Gastrocnemius medialis (tissue), 4 donors: ENCODE measurements at regions not wholly inside any gene's neighbourhood (a gene's known extent, or its start where the extent isn't known, plus 50 kb on each side); places are given as distances from the start of the nearest gene placed in this dataset.

Experiments
- POLR2A ChIP-seq, 2 donors: fragments of 450-650 bp; IDR thresholded peaks; one replicate each; pipeline ENCODE4 v1.6.1; 2017; ENCODE audit warnings: antibody characterized with exemption in 2 of 2, mild to moderate bottlenecking in 2 of 2, moderate library complexity in 2 of 2
- TF ChIP-seq, protein P1 (sequence below), 5 experiments: fragments of 450-650 bp in 3 of 5; fragments of 200-600 bp in 2 of 5; sonication (generic) in 2 of 5; IDR thresholded peaks in 4 of 5; conservative IDR thresholded peaks in 1 of 5; 1 replicate in 4 of 5; 2 replicates in 1 of 5; pipeline ENCODE4 v1.5.1; 2016 to 2019; ENCODE audit warnings: antibody characterized with exemption in 5 of 5, mild to moderate bottlenecking in 3 of 5, moderate library complexity in 3 of 5

DNA sequence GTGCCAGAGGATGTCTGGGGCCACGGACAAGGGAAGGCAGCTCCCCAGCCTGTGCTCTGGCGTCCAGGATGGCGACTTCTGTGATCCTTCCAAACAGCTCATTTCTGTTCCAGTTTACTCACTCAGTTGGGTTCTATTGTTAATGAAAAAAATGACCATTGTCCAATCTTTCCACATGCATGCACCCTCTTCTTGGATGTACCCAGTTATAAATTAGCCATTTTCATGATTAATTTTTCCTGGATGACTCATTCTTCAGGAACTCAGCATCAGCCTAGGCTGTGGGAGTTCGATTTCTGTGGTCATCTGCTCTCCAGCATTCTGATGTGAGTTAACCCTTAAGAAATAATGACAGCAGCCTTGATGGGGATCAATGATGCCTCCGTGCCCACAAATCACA is 926.8 kb downstream of the BCL11B start:
- TF ChIP-seq POLR2A (IDR thresholded peaks at IDR 0.05): no peak
- TF ChIP-seq, protein P1, sequence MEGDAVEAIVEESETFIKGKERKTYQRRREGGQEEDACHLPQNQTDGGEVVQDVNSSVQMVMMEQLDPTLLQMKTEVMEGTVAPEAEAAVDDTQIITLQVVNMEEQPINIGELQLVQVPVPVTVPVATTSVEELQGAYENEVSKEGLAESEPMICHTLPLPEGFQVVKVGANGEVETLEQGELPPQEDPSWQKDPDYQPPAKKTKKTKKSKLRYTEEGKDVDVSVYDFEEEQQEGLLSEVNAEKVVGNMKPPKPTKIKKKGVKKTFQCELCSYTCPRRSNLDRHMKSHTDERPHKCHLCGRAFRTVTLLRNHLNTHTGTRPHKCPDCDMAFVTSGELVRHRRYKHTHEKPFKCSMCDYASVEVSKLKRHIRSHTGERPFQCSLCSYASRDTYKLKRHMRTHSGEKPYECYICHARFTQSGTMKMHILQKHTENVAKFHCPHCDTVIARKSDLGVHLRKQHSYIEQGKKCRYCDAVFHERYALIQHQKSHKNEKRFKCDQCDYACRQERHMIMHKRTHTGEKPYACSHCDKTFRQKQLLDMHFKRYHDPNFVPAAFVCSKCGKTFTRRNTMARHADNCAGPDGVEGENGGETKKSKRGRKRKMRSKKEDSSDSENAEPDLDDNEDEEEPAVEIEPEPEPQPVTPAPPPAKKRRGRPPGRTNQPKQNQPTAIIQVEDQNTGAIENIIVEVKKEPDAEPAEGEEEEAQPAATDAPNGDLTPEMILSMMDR (IDR thresholded peaks at IDR 0.05 in 4 of 5, conservative IDR thresholded peaks at IDR 0.05 in 1 of 5): no peak
